ENCODE measurements at regions not wholly inside any gene's neighbourhood (a gene's known extent, or its start where the extent isn't known, plus 50 kb on each side); places are given as distances from the start of the nearest gene placed in this dataset.

DNA sequence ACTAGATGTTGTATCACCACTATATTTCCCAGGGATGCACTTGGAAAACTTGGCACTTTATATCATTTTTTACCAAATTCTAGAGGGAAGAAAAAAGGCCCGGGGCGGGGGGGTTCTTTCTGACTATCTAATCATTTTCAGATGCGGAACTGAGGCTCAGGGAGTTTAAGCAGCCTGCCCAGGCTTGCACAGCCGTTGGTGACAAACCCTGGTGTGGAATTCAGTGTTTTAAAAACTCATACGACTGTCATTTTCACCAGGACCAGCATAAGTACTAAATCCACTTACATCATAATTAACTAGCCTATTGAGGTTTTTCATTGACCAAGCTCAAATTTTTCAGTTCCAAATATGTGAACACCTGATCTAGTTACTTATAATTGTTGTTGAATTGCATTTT, 181.0 kb downstream of the IPO8 start:
- ATAC-seq (ENCODE audit: low read depth) = no peak
- no peaks in the 10 kb centered on the region for H3K36me3 ChIP-seq (ENCODE audit: low read depth)
- H3K9me3 ChIP-seq (ENCODE audit: severe bottlenecking) = no peaks in the 10 kb centered on the region
- TF ChIP-seq, protein P1, sequence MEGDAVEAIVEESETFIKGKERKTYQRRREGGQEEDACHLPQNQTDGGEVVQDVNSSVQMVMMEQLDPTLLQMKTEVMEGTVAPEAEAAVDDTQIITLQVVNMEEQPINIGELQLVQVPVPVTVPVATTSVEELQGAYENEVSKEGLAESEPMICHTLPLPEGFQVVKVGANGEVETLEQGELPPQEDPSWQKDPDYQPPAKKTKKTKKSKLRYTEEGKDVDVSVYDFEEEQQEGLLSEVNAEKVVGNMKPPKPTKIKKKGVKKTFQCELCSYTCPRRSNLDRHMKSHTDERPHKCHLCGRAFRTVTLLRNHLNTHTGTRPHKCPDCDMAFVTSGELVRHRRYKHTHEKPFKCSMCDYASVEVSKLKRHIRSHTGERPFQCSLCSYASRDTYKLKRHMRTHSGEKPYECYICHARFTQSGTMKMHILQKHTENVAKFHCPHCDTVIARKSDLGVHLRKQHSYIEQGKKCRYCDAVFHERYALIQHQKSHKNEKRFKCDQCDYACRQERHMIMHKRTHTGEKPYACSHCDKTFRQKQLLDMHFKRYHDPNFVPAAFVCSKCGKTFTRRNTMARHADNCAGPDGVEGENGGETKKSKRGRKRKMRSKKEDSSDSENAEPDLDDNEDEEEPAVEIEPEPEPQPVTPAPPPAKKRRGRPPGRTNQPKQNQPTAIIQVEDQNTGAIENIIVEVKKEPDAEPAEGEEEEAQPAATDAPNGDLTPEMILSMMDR (IDR thresholded peaks at IDR 0.05; ENCODE audit: poor library complexity, severe bottlenecking) = no peak
- no peaks in the 10 kb centered on the region for H3K27me3 ChIP-seq (ENCODE audit: insufficient read depth, poor library complexity, severe bottlenecking)
- no peak overlapping the region for H3K27ac ChIP-seq (ENCODE audit: poor library complexity, severe bottlenecking)
- H3K4me1 ChIP-seq (ENCODE audit: insufficient read depth, poor library complexity, severe bottlenecking) = no peaks in the 10 kb centered on the region
- no peak for DNase-seq (ENCODE audit: low spot score)
- H3K4me3 ChIP-seq (ENCODE audit: severe bottlenecking) = no peak overlapping the region

DNA sequence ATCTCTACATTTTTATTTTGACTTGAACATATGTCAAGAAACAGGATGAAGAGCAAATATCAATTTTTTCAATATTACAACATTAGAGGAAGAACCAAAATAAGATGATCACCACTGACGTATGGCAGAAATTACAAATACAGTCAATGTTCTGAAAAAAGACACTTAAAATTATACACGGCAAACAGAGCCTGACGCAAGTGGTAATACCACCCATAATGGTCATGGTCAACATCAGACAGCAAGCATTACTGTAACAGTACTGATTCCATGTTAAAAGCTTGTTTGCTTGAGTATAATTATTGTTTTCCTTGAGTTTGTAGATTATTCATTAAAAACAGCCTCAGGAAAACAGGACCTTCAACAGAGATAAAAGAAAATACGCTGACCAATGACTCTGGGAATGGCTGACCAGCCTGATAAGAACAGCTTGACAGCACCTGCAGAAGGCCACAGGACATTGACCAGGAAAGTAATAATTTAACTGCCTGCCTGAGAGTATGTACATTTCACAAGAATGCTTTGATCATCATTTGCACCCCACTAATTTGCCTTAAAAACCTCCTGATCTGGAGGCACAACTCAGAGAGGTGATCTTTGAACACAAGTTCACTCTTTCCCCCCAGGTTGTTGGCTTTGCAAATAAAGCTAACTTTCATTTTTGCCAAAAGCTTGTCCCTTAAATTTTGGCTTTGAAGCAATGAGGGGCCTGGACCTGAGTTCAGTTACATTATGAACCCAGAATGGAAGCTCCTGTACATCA, 187.3 kb downstream of the IPO8 start:
- no peak for DNase-seq (ENCODE audit: low spot score)
- TF ChIP-seq, protein P1 (IDR thresholded peaks at IDR 0.05; ENCODE audit: poor library complexity, severe bottlenecking) = no peak
- no peaks in the 10 kb centered on the region for H3K4me1 ChIP-seq (ENCODE audit: insufficient read depth, poor library complexity, severe bottlenecking)
- H3K4me3 ChIP-seq (ENCODE audit: severe bottlenecking) = no peak overlapping the region
- H3K36me3 ChIP-seq (ENCODE audit: low read depth) = no peaks in the 10 kb centered on the region
- no peak overlapping the region for H3K27ac ChIP-seq (ENCODE audit: poor library complexity, severe bottlenecking)
- H3K9me3 ChIP-seq (ENCODE audit: severe bottlenecking) = no peaks in the 10 kb centered on the region
- no peaks in the 10 kb centered on the region for H3K27me3 ChIP-seq (ENCODE audit: insufficient read depth, poor library complexity, severe bottlenecking)
- no peak for ATAC-seq (ENCODE audit: low read depth)

DNA sequence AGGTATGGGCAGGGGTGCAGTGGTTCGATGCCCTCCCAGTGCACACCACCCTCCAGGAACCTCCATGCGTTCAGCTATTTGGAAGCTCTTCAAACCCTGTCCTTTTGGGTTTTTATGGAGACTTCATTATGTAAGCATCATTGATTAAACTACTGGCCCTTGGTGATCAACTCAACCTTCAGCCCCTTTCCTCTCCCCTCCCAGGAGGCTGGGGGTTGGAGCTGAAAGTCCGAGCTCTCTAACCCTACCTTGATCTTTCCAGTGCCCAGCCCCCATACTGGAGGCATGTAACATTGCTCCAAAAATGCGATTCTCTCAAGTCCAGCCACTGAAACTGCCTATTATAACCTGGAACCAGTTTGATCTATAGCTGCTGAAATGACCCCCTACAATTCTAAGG, 188.1 kb downstream of the IPO8 start:
- DNase-seq (ENCODE audit: low spot score) (no peak), ATAC-seq (ENCODE audit: low read depth) (no peak)
- Histone ChIP-seq H3K4me1 (ENCODE audit: insufficient read depth, poor library complexity, severe bottlenecking) (no peaks in the 10 kb centered on the region), H3K4me3 (ENCODE audit: severe bottlenecking) (no peak overlapping the region), H3K27ac (ENCODE audit: poor library complexity, severe bottlenecking) (no peak overlapping the region), H3K27me3 (ENCODE audit: insufficient read depth, poor library complexity, severe bottlenecking) (no peaks in the 10 kb centered on the region), H3K36me3 (ENCODE audit: low read depth) (no peaks in the 10 kb centered on the region), H3K9me3 (ENCODE audit: severe bottlenecking) (no peaks in the 10 kb centered on the region)
- TF ChIP-seq, protein P1 (IDR thresholded peaks at IDR 0.05; ENCODE audit: poor library complexity, severe bottlenecking) = no peak

DNA sequence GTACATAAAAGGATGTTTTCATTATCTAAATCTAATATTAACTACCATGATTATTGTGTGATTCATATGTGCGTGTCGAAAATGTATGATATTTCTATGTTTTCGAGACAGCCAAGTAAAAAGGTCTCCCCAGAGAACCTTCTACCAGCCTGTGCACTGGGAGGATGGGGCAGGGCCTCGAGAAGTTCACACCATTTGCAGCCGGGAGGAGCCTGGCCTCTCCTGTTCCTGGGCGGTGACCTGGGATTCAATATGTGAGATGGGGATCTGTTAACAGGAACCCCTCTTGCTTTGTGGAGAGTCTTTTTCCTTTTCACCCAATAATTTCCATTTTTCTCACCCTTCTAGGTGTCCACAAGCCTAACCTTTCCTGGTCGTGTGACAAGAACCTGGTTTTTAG, 189.3 kb downstream of the IPO8 start:
- TF ChIP-seq, protein P1 (IDR thresholded peaks at IDR 0.05; ENCODE audit: poor library complexity, severe bottlenecking) = no peak
- H3K36me3 ChIP-seq (ENCODE audit: low read depth) = no peaks in the 10 kb centered on the region
- no peak overlapping the region for H3K4me3 ChIP-seq (ENCODE audit: severe bottlenecking)
- no peaks in the 10 kb centered on the region for H3K9me3 ChIP-seq (ENCODE audit: severe bottlenecking)
- no peak for DNase-seq (ENCODE audit: low spot score)
- no peaks in the 10 kb centered on the region for H3K27me3 ChIP-seq (ENCODE audit: insufficient read depth, poor library complexity, severe bottlenecking)
- no peak overlapping the region for H3K27ac ChIP-seq (ENCODE audit: poor library complexity, severe bottlenecking)
- no peak for ATAC-seq (ENCODE audit: low read depth)
- H3K4me1 ChIP-seq (ENCODE audit: insufficient read depth, poor library complexity, severe bottlenecking) = no peaks in the 10 kb centered on the region

DNA sequence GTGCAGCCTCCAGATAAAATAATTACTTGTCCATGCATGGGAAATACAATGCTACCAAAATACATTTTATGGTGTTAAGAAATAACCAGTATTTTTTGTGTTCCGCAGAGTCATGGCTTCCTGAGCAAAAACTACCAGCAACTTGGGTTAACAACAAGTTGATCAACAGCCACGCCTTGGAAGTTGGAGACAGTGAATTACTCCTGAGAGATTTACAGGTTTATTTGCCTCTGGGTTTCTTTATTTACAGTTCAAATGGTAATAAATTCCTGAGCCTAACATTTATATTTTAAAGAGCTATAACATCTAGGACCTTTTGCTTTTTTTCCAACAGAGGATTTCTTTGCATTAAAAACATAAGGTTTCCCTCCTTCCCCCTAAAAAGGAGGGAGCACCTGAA, 194.0 kb downstream of the IPO8 start:
- no peak overlapping the region for H3K4me3 ChIP-seq (ENCODE audit: severe bottlenecking)
- DNase-seq (ENCODE audit: low spot score) (no peak), ATAC-seq (ENCODE audit: low read depth) (no peak)
- H3K4me1 ChIP-seq (ENCODE audit: insufficient read depth, poor library complexity, severe bottlenecking) = no peaks in the 10 kb centered on the region
- no peaks in the 10 kb centered on the region for H3K9me3 ChIP-seq (ENCODE audit: severe bottlenecking)
- TF ChIP-seq, protein P1 (IDR thresholded peaks at IDR 0.05; ENCODE audit: poor library complexity, severe bottlenecking) = no peak
- no peaks in the 10 kb centered on the region for H3K27me3 ChIP-seq (ENCODE audit: insufficient read depth, poor library complexity, severe bottlenecking)
- H3K27ac ChIP-seq (ENCODE audit: poor library complexity, severe bottlenecking) = no peak overlapping the region
- no peaks in the 10 kb centered on the region for H3K36me3 ChIP-seq (ENCODE audit: low read depth)

Measured in RWPE2 (cell line).